Tibial artery (tissue), 4 donors: ENCODE measurements at regions not wholly inside any gene's neighbourhood (a gene's known extent, or its start where the extent isn't known, plus 50 kb on each side); places are given as distances from the start of the nearest gene placed in this dataset.

Experiments used
- DNase-seq, 2 donors: peaks; one replicate each; pipeline ENCODE4 v3.0.0-alpha.2; 2019
- H3K27ac ChIP-seq, 2 donors: fragments of 200-600 bp; sonication (generic) in 1 of 2; 1 replicate in 1 of 2; 2 replicates in 1 of 2; pipeline ENCODE4 v1.5.1; 2018 to 2019; ENCODE audit warnings: mild to moderate bottlenecking in 1 of 2
- H3K27me3 ChIP-seq, 2 donors: fragments of 200-600 bp; sonication (generic) in 1 of 2; one replicate each; pipeline versions ENCODE4 v1.5.1 to v1.6.0; 2016 to 2019
- H3K36me3 ChIP-seq, 3 donors: fragments of 200-600 bp; sonication (generic) in 2 of 3; one replicate each; pipeline ENCODE4 v1.5.1; 2016 to 2019; ENCODE audit warnings: mild to moderate bottlenecking in 2 of 3
- H3K4me1 ChIP-seq, 4 donors: fragments of 200-600 bp; sonication (generic) in 2 of 4; 1 replicate in 3 of 4; 2 replicates in 1 of 4; pipeline ENCODE4 v1.5.1; 2016 to 2019
- H3K4me3 ChIP-seq, 2 donors: fragments of 200-600 bp; sonication (generic) in 1 of 2; 1 replicate in 1 of 2; 2 replicates in 1 of 2; pipeline ENCODE4 v1.5.1; 2018 to 2019; ENCODE audit warnings: mild to moderate bottlenecking in 2 of 2
- H3K9me3 ChIP-seq, 3 donors: fragments of 200-600 bp; sonication (generic) in 1 of 3; one replicate each; pipeline ENCODE4 v1.5.1; 2016 to 2019
- CTCF ChIP-seq, 2 experiments: fragments of 200-600 bp in 1 of 2; fragments of 450-650 bp in 1 of 2; IDR thresholded peaks; one replicate each; pipeline ENCODE4 v1.5.1; 2017 to 2019; ENCODE audit warnings: antibody characterized with exemption in 2 of 2, mild to moderate bottlenecking in 1 of 2, moderate library complexity in 1 of 2
- intact Hi-C: fragments of 100-400 bp; cut with DNase I; formaldehyde crosslinking; loops from one replicate; pipeline ENCODE4 v1.15.0; 2023; ENCODE audit warnings: low total_unique reads

GRCh38 chr11:15667127-15667725, 552.5 kb downstream of the INSC start:
- peaks cover 0 to 10% (median 0%) of the 10 kb centered on the region in 4 donors for H3K4me1 ChIP-seq
- intact Hi-C loops = no loop called here
- DNase-seq = no peak
- H3K9me3 ChIP-seq = no peaks in the 10 kb centered on the region
- no peak overlapping the region for H3K27ac ChIP-seq
- H3K36me3 ChIP-seq = no peaks in the 10 kb centered on the region
- no peak for TF ChIP-seq CTCF (IDR thresholded peaks at IDR 0.05)
- H3K4me3 ChIP-seq = no peak overlapping the region
- no peaks in the 10 kb centered on the region for H3K27me3 ChIP-seq

GRCh38 chr11:15668718-15669117, 554.0 kb downstream of the INSC start:
- no peak for DNase-seq
- Histone ChIP-seq H3K27me3 (no peaks in the 10 kb centered on the region), H3K4me3 (no peak overlapping the region), H3K36me3 (no peaks in the 10 kb centered on the region), H3K27ac (no peak overlapping the region), H3K4me1 (peaks cover 0 to 6% (median 0%) of the 10 kb centered on the region in 4 donors), H3K9me3 (no peaks in the 10 kb centered on the region)
- intact Hi-C loops = no loop called here
- TF ChIP-seq CTCF (IDR thresholded peaks at IDR 0.05) = no peak

DNA sequence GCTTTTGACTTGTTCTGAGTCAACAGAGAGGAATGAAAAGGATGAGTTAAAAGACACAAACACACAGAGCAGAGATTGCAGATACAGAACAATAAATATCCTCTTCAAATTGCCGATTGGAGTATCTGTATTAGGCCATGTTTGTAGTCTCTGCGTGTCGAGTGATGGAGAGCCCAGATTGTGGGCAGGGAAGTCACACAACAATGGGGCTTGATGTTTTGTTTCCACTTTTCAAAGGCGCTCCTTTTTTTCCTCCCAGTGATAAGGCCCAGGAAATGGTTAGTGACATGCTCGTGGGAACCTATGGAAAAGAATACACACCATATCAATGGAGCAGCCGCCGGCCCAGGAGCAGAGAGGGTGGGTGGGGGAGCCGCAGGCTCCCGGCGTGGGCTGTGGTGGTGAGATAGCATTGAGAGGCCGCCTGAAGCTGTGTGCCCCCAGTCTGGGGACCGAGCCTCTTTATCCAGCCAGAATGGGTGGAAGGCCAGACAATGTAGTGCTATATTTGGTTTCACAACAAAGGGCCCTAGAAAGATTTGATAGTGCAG, 555.9 kb downstream of the INSC start:
- no peak for DNase-seq
- Histone ChIP-seq H3K9me3 (no peaks in the 10 kb centered on the region), H3K27me3 (no peaks in the 10 kb centered on the region), H3K4me1 (no peaks in the 10 kb centered on the region), H3K4me3 (no peak overlapping the region), H3K36me3 (no peaks in the 10 kb centered on the region), H3K27ac (no peak overlapping the region)
- intact Hi-C loops = no loop called here
- no peak for TF ChIP-seq CTCF (IDR thresholded peaks at IDR 0.05)

DNA sequence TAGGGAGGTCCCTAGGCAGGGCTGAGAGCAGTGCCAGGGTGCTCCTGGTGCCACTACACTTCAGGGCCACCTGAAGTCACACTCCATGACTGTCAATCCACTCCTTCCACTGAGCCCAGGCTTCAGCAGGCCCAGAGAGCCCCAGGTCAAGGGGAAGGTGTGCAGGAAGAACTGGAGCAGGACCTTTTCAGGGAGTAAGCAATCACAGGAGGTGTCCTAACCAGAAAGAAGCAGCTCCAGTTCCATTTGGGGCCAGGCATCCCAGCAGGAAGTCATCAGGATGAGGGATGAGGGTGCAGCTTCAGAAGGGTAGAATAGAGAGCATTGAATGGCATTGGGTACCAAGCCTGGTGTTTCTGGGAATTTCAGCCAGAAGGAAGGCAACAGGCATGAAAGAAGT, 556.5 kb downstream of the INSC start:
- no peak for DNase-seq
- no peak overlapping the region for H3K27ac ChIP-seq
- H3K27me3 ChIP-seq = no peaks in the 10 kb centered on the region
- intact Hi-C loops = no loop called here
- no peak for TF ChIP-seq CTCF (IDR thresholded peaks at IDR 0.05)
- H3K4me1 ChIP-seq = no peaks in the 10 kb centered on the region
- no peaks in the 10 kb centered on the region for H3K9me3 ChIP-seq
- H3K4me3 ChIP-seq = no peak overlapping the region
- H3K36me3 ChIP-seq = no peaks in the 10 kb centered on the region

DNA sequence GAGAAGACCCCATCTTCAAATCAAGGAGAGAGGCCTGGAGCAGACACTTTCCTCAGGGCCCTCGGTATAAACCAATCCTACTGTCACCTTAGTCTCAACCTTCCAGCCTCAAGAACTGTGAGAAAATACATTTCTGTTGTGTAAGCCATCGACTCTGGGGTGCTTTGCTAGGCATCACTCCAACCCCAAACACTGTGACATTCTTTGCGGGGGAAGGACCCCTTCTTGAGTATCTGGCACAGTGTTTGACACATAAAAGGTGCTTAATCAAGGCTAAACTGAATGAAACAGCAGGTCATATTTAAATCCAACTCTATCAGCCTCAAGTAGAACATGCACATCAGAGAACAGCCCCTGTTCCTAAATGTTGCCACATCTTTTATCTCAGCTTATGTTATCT, 558.1 kb downstream of the INSC start:
- H3K27ac ChIP-seq = no peak overlapping the region

More for the DNA sequence above, 558.1 kb downstream of the INSC start:
- Histone ChIP-seq H3K4me1 (no peaks in the 10 kb centered on the region), H3K4me3 (no peak overlapping the region), H3K36me3 (no peaks in the 10 kb centered on the region), H3K9me3 (peaks cover 0 to 12% (median 0%) of the 10 kb centered on the region in 3 donors), H3K27me3 (no peaks in the 10 kb centered on the region)
- no peak for TF ChIP-seq CTCF (IDR thresholded peaks at IDR 0.05)
- no peak for DNase-seq
- intact Hi-C loops = no loop called here
